GM12892 (cell line): ENCODE measurements at regions not wholly inside any gene's neighbourhood (a gene's known extent, or its start where the extent isn't known, plus 50 kb on each side); places are given as distances from the start of the nearest gene placed in this dataset.

ENCODE experiments used
- POLR2A ChIP-seq: IDR thresholded peaks from 2 replicates; pipeline ENCODE4 v1.6.1; 2011; ENCODE audit warnings: low read depth, low read length, control low read depth
- POLR2AphosphoS5 ChIP-seq: IDR thresholded peaks from 2 replicates; pipeline ENCODE4 v1.6.1; 2011; ENCODE audit warnings: low read depth, low read length, control low read depth
- TAF1 ChIP-seq: IDR thresholded peaks from 2 replicates; pipeline ENCODE4 v1.6.1; 2011; ENCODE audit warnings: low read depth, mild to moderate bottlenecking, control low read depth, low read length, borderline replicate concordance

GRCh38 chr11:70555078-70555477 lies 156.7 kb downstream of the CTTN start:
- TF ChIP-seq POLR2A (no peak), POLR2AphosphoS5 (no peak), TAF1 (no peak)
